ENCODE measurements at regions not wholly inside any gene's neighbourhood (a gene's known extent, or its start where the extent isn't known, plus 50 kb on each side); places are given as distances from the start of the nearest gene placed in this dataset.
"Not testable (repeated sequence)": the region's sequence is repeated elsewhere in the genome, so short reads cannot be mapped to it uniquely, and the experiment has no call there.

DNA sequence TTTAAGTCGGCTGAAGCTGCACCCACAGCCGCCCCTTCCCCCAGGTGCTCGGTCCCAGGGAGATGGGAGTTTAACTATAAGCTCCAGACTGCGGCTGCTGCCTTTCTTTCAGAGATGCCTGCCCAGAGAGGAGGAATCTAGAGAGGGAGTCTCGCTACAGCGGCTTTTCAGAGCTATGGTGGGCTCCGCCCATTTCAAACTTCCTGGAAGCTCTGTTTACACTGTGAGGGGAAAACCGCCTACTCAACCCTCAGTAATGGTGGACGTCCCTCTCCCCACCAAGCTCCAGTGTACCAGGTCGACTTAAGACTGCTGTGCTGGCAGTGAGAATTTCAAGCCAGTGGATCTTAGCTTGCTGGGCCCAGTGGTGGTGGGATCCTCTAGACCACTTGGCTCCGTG lies 135.4 kb downstream of the CXCL12 start:
- intact Hi-C loops (cut with DNase I; ENCODE audit: low total_unique reads), result no loop called here
- Histone ChIP-seq H3K4me3 (no peak overlapping the region), H3K9me3 (no peaks in the 10 kb centered on the region), H3K36me3 (no peaks in the 10 kb centered on the region), H3K4me1 (peaks cover 0 to 10% (median 1%) of the 10 kb centered on the region in 4 donors), H3K27me3 (no peaks in the 10 kb centered on the region), H3K27ac (no peak overlapping the region)
- DNase-seq, result no peak
- TF ChIP-seq, protein P1, sequence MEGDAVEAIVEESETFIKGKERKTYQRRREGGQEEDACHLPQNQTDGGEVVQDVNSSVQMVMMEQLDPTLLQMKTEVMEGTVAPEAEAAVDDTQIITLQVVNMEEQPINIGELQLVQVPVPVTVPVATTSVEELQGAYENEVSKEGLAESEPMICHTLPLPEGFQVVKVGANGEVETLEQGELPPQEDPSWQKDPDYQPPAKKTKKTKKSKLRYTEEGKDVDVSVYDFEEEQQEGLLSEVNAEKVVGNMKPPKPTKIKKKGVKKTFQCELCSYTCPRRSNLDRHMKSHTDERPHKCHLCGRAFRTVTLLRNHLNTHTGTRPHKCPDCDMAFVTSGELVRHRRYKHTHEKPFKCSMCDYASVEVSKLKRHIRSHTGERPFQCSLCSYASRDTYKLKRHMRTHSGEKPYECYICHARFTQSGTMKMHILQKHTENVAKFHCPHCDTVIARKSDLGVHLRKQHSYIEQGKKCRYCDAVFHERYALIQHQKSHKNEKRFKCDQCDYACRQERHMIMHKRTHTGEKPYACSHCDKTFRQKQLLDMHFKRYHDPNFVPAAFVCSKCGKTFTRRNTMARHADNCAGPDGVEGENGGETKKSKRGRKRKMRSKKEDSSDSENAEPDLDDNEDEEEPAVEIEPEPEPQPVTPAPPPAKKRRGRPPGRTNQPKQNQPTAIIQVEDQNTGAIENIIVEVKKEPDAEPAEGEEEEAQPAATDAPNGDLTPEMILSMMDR (IDR thresholded peaks at IDR 0.05), result no peak
- no peak for TF ChIP-seq EP300 (IDR thresholded peaks at IDR 0.05; ENCODE audit: low read depth)
- no peak for TF ChIP-seq POLR2AphosphoS5 (IDR thresholded peaks at IDR 0.05)
- no peak for TF ChIP-seq POLR2A (IDR thresholded peaks at IDR 0.05)
- in situ Hi-C loops (cut with MboI; ENCODE audit: low pct_ligation_motif_present in 1 of 4, low pct_unique_long_range_greater_than_20kb in 1 of 4, low sequenced_read_pairs in 3 of 4), result no loop called here
- 57 to 74% methylated on average over 5 to 10 of the region's 11 CpGs for WGBS, 2 donors (ENCODE audit: low coverage in 1 of 2)

DNA sequence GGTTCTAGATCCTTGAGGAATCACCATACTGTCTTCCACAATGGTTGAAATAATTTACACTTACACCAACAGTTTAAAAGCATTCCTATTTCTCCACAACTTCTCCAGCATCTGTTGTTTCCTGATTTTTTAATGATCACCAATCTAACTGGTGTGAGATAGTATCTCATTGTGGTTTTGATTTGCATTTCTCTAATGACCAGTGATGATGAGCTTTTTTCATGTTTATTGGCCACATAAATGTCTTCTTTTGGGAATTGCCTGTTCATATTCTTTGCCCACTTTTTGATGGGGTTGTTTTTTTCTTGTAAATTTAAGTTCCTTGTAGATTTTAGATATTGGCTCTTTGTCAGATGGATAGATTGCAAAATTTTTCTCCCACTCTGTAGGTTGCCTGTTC lies 138.2 kb downstream of the CXCL12 start:
- H3K36me3 ChIP-seq; DNase-seq; H3K9me3 ChIP-seq; H3K4me1 ChIP-seq; intact Hi-C loops (cut with DNase I; ENCODE audit: low total_unique reads); in situ Hi-C loops (cut with MboI; ENCODE audit: low pct_ligation_motif_present in 1 of 4, low pct_unique_long_range_greater_than_20kb in 1 of 4, low sequenced_read_pairs in 3 of 4); H3K27me3 ChIP-seq; H3K27ac ChIP-seq; H3K4me3 ChIP-seq: not testable (repeated sequence)

DNA sequence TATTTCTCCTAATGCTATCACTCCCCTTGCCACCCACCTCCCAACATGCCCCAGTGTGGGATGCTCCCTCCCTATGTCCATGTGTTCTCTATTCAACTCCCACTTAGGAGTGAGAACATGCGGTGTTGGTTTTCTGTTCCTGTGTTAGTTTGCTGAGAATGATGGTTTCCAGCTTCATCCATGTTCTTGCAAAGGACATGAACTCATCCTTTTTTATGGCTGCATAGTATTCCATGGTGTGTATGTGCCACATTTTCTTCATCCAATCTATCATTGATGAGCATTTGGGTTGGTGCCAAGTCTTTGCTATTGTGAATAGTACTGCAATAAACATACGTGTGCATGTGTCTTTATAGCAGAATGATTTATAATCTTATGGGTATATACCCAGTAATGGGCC lies 138.6 kb downstream of the CXCL12 start:
- H3K9me3 ChIP-seq; H3K4me1 ChIP-seq; in situ Hi-C loops (cut with MboI; ENCODE audit: low pct_ligation_motif_present in 1 of 4, low pct_unique_long_range_greater_than_20kb in 1 of 4, low sequenced_read_pairs in 3 of 4); DNase-seq; intact Hi-C loops (cut with DNase I; ENCODE audit: low total_unique reads); H3K4me3 ChIP-seq; H3K27me3 ChIP-seq; H3K27ac ChIP-seq; H3K36me3 ChIP-seq: not testable (repeated sequence)
- 50 to 84% methylated on average over 1 to 2 of the region's 2 CpGs for WGBS, 2 donors (ENCODE audit: low coverage in 1 of 2)

DNA sequence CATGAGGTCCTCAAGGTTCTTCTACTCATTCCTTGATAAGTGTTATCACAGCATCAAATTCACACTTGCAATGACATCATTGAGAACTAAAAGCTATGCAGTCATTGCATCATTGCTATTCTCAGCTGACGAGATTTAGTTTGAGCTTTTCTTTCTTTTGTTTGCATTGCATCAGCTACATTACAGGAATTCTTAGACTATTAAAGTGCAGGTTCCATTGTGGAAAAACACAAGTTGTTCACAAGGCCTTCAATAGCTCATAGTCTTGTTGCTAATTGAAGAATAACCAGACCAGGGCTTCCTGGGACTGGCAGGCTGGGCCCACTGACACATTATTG lies 139.3 kb downstream of the CXCL12 start:
- no peaks in the 10 kb centered on the region for H3K27me3 ChIP-seq
- H3K4me3 ChIP-seq, result no peak overlapping the region
- H3K36me3 ChIP-seq, result no peaks in the 10 kb centered on the region
- intact Hi-C loops (cut with DNase I; ENCODE audit: low total_unique reads), result no loop called here
- DNase-seq, result no peak
- WGBS, 2 donors (ENCODE audit: low coverage in 1 of 2), result 0 to 22% methylated on average over 1 of the region's 1 CpG
- no peak for TF ChIP-seq EP300 (IDR thresholded peaks at IDR 0.05; ENCODE audit: low read depth)
- TF ChIP-seq, protein P1 (IDR thresholded peaks at IDR 0.05), result no peak
- no peak for TF ChIP-seq POLR2A (IDR thresholded peaks at IDR 0.05)
- no peak for TF ChIP-seq POLR2AphosphoS5 (IDR thresholded peaks at IDR 0.05)
- H3K27ac ChIP-seq, result no peak overlapping the region
- in situ Hi-C loops (cut with MboI; ENCODE audit: low pct_ligation_motif_present in 1 of 4, low pct_unique_long_range_greater_than_20kb in 1 of 4, low sequenced_read_pairs in 3 of 4), result no loop called here
- H3K4me1 ChIP-seq, result no peaks in the 10 kb centered on the region
- H3K9me3 ChIP-seq, result no peaks in the 10 kb centered on the region

DNA sequence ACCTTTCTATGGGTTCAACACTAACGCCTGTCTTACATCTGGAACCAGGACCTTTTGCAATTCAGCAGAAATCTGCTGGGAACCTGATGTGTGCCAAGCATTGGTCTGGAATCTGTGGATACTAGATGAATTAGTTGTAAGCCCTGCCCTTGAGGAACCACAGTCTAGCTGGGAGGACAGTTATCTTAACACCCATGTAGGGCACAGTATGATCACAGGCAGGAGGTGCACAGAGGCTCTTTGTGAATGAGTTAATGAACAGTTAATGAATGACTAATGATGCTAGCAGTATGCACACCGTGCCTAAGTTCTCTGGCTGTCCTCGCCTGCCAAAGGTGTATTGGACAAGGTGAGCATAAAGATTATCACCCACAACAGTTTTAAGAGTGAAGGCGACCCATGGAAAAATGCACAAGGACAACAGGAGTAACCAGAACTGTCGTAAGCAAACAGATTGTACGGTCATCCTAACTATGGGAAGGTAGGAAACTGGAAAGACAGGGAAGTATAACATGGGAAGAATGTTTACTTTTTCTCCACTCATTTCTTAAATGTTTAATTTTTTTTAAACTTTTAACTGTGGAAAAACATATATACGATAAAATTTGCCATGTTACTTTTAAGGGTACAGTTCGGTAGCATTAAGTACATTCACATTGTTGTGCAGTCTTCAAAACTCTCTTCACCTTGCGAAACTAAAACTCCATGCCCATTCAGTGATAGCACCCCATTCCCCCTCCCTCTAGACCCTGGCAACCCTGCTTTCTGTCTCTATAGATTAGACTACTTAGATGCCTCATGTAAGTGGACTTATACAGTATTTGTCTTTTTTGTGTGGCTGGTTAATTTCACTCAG lies 139.9 kb downstream of the CXCL12 start:
- intact Hi-C loops (cut with DNase I; ENCODE audit: low total_unique reads), result no loop called here
- no peak for TF ChIP-seq POLR2AphosphoS5 (IDR thresholded peaks at IDR 0.05)
- no peak for TF ChIP-seq EP300 (IDR thresholded peaks at IDR 0.05; ENCODE audit: low read depth)
- TF ChIP-seq, protein P1 (IDR thresholded peaks at IDR 0.05), result no peak
- no peak for TF ChIP-seq POLR2A (IDR thresholded peaks at IDR 0.05)
- H3K27ac ChIP-seq, result no peak overlapping the region
- no peaks in the 10 kb centered on the region for H3K27me3 ChIP-seq
- no peaks in the 10 kb centered on the region for H3K9me3 ChIP-seq
- in situ Hi-C loops (cut with MboI; ENCODE audit: low pct_ligation_motif_present in 1 of 4, low pct_unique_long_range_greater_than_20kb in 1 of 4, low sequenced_read_pairs in 3 of 4), result no loop called here
- no peaks in the 10 kb centered on the region for H3K4me1 ChIP-seq
- no peak for DNase-seq
- 76 to 86% methylated on average over 5 to 9 of the region's 9 CpGs for WGBS, 2 donors (ENCODE audit: low coverage in 1 of 2)
- no peak overlapping the region for H3K4me3 ChIP-seq
- no peaks in the 10 kb centered on the region for H3K36me3 ChIP-seq

All from transverse colon (tissue), 4 donors.